Mesothelial cell of epicardium (in vitro differentiated cells): ENCODE measurements at regions not wholly inside any gene's neighbourhood (a gene's known extent, or its start where the extent isn't known, plus 50 kb on each side); places are given as distances from the start of the nearest gene placed in this dataset.

Experiments
- DNase-seq, 2 experiments: peaks; one replicate each; pipeline ENCODE4 v3.0.0; 2021; ENCODE audit warnings: low spot score in 2 of 2; ENCODE audit not compliant: unreplicated experiment in 2 of 2
- H3K27ac Mint-ChIP-seq: 2 replicates; pipeline ENCODE4 v1.8.0; 2021; ENCODE audit warnings: mixed read lengths
- H3K27me3 Mint-ChIP-seq: 2 replicates; pipeline ENCODE4 v1.8.0; 2021; ENCODE audit warnings: low read depth, mixed read lengths
- H3K36me3 Mint-ChIP-seq: 2 replicates; pipeline ENCODE4 v1.8.0; 2021; ENCODE audit warnings: mixed read lengths
- H3K4me1 Mint-ChIP-seq: 2 replicates; pipeline ENCODE4 v1.8.0; 2021; ENCODE audit warnings: mixed read lengths
- H3K4me3 Mint-ChIP-seq: 2 replicates; pipeline ENCODE4 v1.8.0; 2021; ENCODE audit warnings: mild to moderate bottlenecking, moderate library complexity, mixed read lengths
- H3K9me3 Mint-ChIP-seq: 2 replicates; pipeline ENCODE4 v1.8.0; 2021; ENCODE audit warnings: mixed read lengths
- TF ChIP-seq, protein P1 (sequence below): fragments of 200-600 bp; sonication (generic); IDR thresholded peaks from one replicate; pipeline ENCODE4 v1.5.0; 2021; ENCODE audit warnings: antibody characterized with exemption; ENCODE audit not compliant: unreplicated experiment

DNA sequence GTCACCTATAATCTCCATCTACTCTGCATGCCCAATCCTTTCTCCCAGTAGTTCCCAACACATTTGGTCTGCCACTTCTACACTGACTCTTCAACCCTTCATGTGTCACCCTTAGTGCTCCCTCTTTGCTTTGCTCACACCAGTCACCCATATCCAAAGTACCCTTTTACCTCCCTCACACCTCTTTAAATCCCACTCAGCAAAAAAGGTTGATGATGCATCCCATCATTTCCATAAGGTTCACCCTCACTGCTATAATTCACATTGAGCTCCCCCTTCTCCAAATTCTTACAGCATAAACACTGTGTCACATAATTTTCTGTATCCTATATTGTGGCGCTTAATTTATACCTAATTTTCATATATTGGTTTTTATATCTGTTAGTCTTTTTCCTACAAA lies 83.8 kb upstream of the ATP1B1 start:
- Mint-ChIP-seq H3K36me3 (no peaks in the 10 kb centered on the region), H3K4me1 (peaks cover 6% of the 10 kb centered on the region), H3K27ac (no peak overlapping the region), H3K4me3 (no peak overlapping the region), H3K27me3 (no peaks in the 10 kb centered on the region), H3K9me3 (no peaks in the 10 kb centered on the region)
- TF ChIP-seq, protein P1, sequence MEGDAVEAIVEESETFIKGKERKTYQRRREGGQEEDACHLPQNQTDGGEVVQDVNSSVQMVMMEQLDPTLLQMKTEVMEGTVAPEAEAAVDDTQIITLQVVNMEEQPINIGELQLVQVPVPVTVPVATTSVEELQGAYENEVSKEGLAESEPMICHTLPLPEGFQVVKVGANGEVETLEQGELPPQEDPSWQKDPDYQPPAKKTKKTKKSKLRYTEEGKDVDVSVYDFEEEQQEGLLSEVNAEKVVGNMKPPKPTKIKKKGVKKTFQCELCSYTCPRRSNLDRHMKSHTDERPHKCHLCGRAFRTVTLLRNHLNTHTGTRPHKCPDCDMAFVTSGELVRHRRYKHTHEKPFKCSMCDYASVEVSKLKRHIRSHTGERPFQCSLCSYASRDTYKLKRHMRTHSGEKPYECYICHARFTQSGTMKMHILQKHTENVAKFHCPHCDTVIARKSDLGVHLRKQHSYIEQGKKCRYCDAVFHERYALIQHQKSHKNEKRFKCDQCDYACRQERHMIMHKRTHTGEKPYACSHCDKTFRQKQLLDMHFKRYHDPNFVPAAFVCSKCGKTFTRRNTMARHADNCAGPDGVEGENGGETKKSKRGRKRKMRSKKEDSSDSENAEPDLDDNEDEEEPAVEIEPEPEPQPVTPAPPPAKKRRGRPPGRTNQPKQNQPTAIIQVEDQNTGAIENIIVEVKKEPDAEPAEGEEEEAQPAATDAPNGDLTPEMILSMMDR: no peak
- DNase-seq: no peak

- H3K27me3 Mint-ChIP-seq: no peaks in the 10 kb centered on the region
- no peaks in the 10 kb centered on the region for H3K9me3 Mint-ChIP-seq
- no peak for DNase-seq
- no peaks in the 10 kb centered on the region for H3K36me3 Mint-ChIP-seq
- H3K4me1 Mint-ChIP-seq: peaks cover 12% of the 10 kb centered on the region
- H3K4me3 Mint-ChIP-seq: no peak overlapping the region
- no peak overlapping the region for H3K27ac Mint-ChIP-seq
- TF ChIP-seq, protein P1: no peak
Measured at GRCh38 chr1:169024255-169024654, 82.2 kb upstream of the ATP1B1 start.

DNA sequence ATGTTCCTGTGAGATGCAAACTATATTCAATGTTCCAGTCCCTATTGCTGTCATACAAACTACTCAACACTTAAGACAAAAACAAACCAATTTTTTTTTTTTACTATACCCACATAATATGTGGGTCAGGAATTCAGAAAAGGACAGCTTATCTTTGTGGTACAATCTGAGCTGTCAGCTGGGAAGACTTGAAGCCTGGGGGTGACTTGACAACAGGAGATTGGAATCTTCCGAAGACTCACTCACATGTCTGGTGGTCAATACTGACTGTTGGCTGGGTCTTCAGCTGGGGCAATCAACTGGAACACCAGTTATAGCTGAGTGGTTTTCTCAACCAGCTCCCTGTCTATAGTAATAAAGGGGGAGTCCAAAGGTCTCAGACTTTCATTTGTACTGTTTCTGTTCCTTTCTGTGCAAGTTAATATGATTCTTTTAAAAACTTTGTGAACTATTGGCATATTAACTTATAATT lies 81.7 kb upstream of the ATP1B1 start:
- DNase-seq: no peak
- TF ChIP-seq, protein P1: no peak
- Mint-ChIP-seq H3K4me1 (peaks cover 12% of the 10 kb centered on the region), H3K9me3 (no peaks in the 10 kb centered on the region), H3K4me3 (no peak overlapping the region), H3K36me3 (no peaks in the 10 kb centered on the region), H3K27me3 (no peaks in the 10 kb centered on the region), H3K27ac (no peak overlapping the region)

DNA sequence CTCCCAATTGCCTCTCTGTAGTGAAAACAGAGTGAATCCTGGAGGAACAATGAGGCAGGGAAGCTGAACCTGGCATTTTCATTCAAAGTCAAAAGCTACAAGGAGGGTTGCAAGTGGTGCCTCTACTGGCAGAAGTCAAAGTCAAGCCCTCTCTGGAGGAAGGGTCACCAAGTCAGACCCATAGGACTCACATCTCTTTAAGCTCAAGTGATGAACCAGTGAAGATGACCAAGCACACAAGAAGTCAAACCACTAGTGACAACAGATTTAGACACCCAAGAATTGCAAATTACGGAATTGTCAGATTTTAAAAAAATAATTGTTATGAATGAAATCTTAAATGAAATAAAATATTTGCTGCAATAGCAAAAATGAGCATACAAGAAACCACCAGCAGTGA lies 81.1 kb upstream of the ATP1B1 start:
- Mint-ChIP-seq H3K27ac (no peak overlapping the region), H3K4me1 (peaks cover 12% of the 10 kb centered on the region), H3K27me3 (no peaks in the 10 kb centered on the region), H3K9me3 (no peaks in the 10 kb centered on the region), H3K4me3 (no peak overlapping the region), H3K36me3 (no peaks in the 10 kb centered on the region)
- TF ChIP-seq, protein P1: no peak
- DNase-seq: no peak

DNA sequence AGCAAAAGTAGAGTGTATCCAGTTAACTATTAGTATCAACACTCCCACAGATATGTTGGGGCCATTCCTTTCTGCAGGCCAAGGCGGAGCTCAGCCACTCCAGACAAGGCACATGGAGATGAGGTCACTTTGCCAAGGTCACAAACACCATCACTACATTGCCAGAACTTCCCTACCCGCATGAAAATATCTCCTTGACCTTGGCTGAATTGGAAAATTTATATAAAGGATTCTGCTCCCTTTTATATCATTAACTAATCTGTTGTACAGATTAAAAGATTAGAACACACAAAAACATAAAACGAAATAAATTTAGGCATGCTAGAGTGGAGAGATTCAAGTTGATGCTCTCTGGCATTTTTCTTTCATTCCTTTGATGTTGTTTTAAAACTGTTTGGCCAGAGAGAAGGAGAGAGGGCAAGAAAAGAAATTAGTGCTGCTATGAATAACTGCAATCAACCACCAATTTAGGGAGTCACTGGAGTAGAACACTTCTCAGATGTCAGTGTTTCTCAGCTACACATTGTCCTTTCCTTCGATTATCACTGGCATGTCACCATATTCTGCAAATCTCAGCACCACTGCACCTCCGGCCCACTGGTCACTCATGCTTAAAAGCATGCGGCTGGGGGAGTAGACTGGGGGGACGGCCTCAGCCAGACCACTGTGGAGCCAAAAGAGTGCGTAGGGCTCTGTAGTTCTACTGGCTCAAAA lies 78.7 kb upstream of the ATP1B1 start:
- DNase-seq: no peak

More for the DNA sequence above, 78.7 kb upstream of the ATP1B1 start:
- peaks cover 12% of the 10 kb centered on the region for H3K4me1 Mint-ChIP-seq
- H3K27ac Mint-ChIP-seq: peak overlapping the region; percentile 55
- no peaks in the 10 kb centered on the region for H3K36me3 Mint-ChIP-seq
- no peak overlapping the region for H3K4me3 Mint-ChIP-seq
- TF ChIP-seq, protein P1: no peak
- H3K9me3 Mint-ChIP-seq: no peaks in the 10 kb centered on the region
- no peaks in the 10 kb centered on the region for H3K27me3 Mint-ChIP-seq
